ENCODE measurements at regions not wholly inside any gene's neighbourhood (a gene's known extent, or its start where the extent isn't known, plus 50 kb on each side); places are given as distances from the start of the nearest gene placed in this dataset.

DNA sequence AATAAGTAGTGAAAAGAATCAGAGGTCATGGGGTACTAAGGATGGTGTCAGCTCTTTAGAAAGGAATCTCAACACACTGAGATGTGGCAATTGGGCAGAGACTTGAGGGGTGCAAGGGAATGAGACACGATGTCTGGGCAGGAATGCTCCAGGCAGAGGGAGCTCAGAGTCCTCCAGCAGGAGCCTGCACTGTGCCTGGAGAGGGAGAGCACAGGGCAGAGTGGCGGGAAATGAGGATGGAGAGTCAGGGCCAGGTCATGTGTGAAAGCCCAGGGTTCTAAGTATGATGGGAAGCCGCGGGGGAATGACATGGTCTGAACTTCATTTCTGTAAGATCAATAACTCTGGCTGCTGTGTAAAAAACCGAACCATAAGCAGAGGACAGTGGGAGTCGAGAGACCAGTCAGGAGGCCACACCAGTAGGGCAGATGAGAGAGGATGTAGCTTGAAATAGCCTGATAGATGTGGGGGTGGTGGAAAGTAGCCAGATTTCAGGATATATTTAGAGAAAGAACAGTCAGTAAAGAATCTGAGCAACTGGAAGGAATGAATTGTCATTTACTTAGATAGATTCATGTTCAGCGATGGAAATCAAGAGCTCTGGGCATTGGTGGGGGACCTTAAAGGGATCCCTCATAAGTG, 133.4 kb upstream of the DTNBP1 start:
- POLR2A ChIA-PET: no interaction called here
- Histone ChIP-seq H3K4me3 (ENCODE audit: low read depth in 2 of 2, low read length in 2 of 2) (no peak overlapping the region), H3K9me3 (ENCODE audit: control insufficient read depth, insufficient read depth, low read depth, low read length) (no peaks in the 10 kb centered on the region), H3K36me3 (ENCODE audit: control insufficient read depth, insufficient read depth, low read length) (no peaks in the 10 kb centered on the region), H3K27ac (ENCODE audit: low read length) (no peak overlapping the region), H3K27me3 (ENCODE audit: control insufficient read depth, insufficient read depth, low read length) (no peaks in the 10 kb centered on the region), H3K4me1 (ENCODE audit: control insufficient read depth, insufficient read depth, low read length) (peaks cover 15% of the 10 kb centered on the region)
- ATAC-seq (no peak), DNase-seq (ENCODE audit: low read depth, low spot score) (no peak)
- CTCF ChIA-PET: no interaction called here
- in situ Hi-C loops (cut with HindIII; ENCODE audit: low pct_unique_long_range_greater_than_20kb, low sequenced_read_pairs) (no loop called here), intact Hi-C loops (cut with micrococcal nuclease; ENCODE audit: unreplicated experiment) (no loop called here)
- TF ChIP-seq POLR2AphosphoS5 (IDR thresholded peaks at IDR 0.05; ENCODE audit: low read depth, low read length) (no peak), TCF7L2 (IDR thresholded peaks at IDR 0.05; ENCODE audit: low read depth, low read length) (no peak), SIN3A (IDR thresholded peaks at IDR 0.05; ENCODE audit: borderline replicate concordance, insufficient read depth, low read depth, low read length) (no peak)
- TF ChIP-seq, protein P1, sequence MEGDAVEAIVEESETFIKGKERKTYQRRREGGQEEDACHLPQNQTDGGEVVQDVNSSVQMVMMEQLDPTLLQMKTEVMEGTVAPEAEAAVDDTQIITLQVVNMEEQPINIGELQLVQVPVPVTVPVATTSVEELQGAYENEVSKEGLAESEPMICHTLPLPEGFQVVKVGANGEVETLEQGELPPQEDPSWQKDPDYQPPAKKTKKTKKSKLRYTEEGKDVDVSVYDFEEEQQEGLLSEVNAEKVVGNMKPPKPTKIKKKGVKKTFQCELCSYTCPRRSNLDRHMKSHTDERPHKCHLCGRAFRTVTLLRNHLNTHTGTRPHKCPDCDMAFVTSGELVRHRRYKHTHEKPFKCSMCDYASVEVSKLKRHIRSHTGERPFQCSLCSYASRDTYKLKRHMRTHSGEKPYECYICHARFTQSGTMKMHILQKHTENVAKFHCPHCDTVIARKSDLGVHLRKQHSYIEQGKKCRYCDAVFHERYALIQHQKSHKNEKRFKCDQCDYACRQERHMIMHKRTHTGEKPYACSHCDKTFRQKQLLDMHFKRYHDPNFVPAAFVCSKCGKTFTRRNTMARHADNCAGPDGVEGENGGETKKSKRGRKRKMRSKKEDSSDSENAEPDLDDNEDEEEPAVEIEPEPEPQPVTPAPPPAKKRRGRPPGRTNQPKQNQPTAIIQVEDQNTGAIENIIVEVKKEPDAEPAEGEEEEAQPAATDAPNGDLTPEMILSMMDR (IDR thresholded peaks at IDR 0.05): no peak
- TF ChIP-seq, protein P2, sequence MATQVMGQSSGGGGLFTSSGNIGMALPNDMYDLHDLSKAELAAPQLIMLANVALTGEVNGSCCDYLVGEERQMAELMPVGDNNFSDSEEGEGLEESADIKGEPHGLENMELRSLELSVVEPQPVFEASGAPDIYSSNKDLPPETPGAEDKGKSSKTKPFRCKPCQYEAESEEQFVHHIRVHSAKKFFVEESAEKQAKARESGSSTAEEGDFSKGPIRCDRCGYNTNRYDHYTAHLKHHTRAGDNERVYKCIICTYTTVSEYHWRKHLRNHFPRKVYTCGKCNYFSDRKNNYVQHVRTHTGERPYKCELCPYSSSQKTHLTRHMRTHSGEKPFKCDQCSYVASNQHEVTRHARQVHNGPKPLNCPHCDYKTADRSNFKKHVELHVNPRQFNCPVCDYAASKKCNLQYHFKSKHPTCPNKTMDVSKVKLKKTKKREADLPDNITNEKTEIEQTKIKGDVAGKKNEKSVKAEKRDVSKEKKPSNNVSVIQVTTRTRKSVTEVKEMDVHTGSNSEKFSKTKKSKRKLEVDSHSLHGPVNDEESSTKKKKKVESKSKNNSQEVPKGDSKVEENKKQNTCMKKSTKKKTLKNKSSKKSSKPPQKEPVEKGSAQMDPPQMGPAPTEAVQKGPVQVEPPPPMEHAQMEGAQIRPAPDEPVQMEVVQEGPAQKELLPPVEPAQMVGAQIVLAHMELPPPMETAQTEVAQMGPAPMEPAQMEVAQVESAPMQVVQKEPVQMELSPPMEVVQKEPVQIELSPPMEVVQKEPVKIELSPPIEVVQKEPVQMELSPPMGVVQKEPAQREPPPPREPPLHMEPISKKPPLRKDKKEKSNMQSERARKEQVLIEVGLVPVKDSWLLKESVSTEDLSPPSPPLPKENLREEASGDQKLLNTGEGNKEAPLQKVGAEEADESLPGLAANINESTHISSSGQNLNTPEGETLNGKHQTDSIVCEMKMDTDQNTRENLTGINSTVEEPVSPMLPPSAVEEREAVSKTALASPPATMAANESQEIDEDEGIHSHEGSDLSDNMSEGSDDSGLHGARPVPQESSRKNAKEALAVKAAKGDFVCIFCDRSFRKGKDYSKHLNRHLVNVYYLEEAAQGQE (IDR thresholded peaks at IDR 0.05; ENCODE audit: insufficient read depth in 1 of 2, low read depth in 2 of 2, low read length in 1 of 2): no peak
- BruUV-seq (replicated peaks): no TSS peak

DNA sequence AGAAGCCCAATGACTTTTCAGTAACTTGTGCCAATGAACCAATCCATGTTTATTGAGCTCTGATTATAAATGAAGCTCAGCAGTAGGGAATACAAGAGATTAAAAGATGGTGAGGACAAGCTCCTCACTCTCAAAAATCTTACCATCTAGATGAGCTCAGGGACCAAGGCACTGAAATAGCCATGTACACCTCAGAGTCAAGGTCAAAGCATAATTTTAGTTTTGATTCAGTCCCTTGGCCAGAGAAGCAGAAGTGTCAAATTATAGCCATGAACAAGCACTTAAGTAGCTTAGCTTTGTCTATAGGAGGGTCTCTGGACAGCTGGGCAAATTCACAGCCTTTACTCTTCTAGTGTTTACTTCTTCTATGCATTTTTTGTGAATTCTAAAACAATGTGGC, 131.0 kb upstream of the DTNBP1 start:
- peak overlapping the region; percentile 61 for H3K27ac ChIP-seq (ENCODE audit: low read length)
- DNase-seq (ENCODE audit: low read depth, low spot score) (no peak), ATAC-seq (no peak)
- in situ Hi-C loops (cut with HindIII; ENCODE audit: low pct_unique_long_range_greater_than_20kb, low sequenced_read_pairs): no loop called here
- H3K36me3 ChIP-seq (ENCODE audit: control insufficient read depth, insufficient read depth, low read length): no peaks in the 10 kb centered on the region
- peaks cover 15% of the 10 kb centered on the region for H3K4me1 ChIP-seq (ENCODE audit: control insufficient read depth, insufficient read depth, low read length)
- no peak overlapping the region for H3K4me3 ChIP-seq (ENCODE audit: low read depth in 2 of 2, low read length in 2 of 2)
- TF ChIP-seq, protein P1 (IDR thresholded peaks at IDR 0.05): no peak
- TF ChIP-seq TCF7L2 (IDR thresholded peaks at IDR 0.05; ENCODE audit: low read depth, low read length) (no peak), SIN3A (IDR thresholded peaks at IDR 0.05; ENCODE audit: borderline replicate concordance, insufficient read depth, low read depth, low read length) (no peak), POLR2AphosphoS5 (IDR thresholded peaks at IDR 0.05; ENCODE audit: low read depth, low read length) (no peak)
- TF ChIP-seq, protein P2 (IDR thresholded peaks at IDR 0.05; ENCODE audit: insufficient read depth in 1 of 2, low read depth in 2 of 2, low read length in 1 of 2): no peak
- POLR2A ChIA-PET: no interaction called here
- H3K27me3 ChIP-seq (ENCODE audit: control insufficient read depth, insufficient read depth, low read length): no peaks in the 10 kb centered on the region
- BruUV-seq (replicated peaks): no TSS peak
- no peaks in the 10 kb centered on the region for H3K9me3 ChIP-seq (ENCODE audit: control insufficient read depth, insufficient read depth, low read depth, low read length)
- CTCF ChIA-PET: interaction anchor here (1.2 kb wide), 1 partner anchor 335 kb away, joined by 3 read pairs; the partner anchor contains the start of gene MYLIP
- intact Hi-C loops (cut with micrococcal nuclease; ENCODE audit: unreplicated experiment): no loop called here

Data from Panc1 (cell line).